ENCODE measurements at regions not wholly inside any gene's neighbourhood (a gene's known extent, or its start where the extent isn't known, plus 50 kb on each side); places are given as distances from the start of the nearest gene placed in this dataset.

- no peak overlapping the region for H3K9ac ChIP-seq (ENCODE audit: insufficient read depth in 1 of 2, low read length in 2 of 2)
- peak in 2 of 3 donors; percentile 59 to 74 for DNase-seq
These were observed 159.0 kb upstream of the HAAO start for GRCh38 chr2:42951263-42951938.

GRCh38 chr2:42949125-42949524, 156.7 kb upstream of the HAAO start:
- ATAC-seq (ENCODE audit: insufficient read depth, low FRiP score) (no peak), DNase-seq (peak in 2 of 3 donors; percentile 55 to 67)
- Histone ChIP-seq H3K27ac (ENCODE audit: low read depth in 1 of 2, low read length in 1 of 2) (no peak overlapping the region), H3K4me3 (no peak overlapping the region), H3K36me3 (ENCODE audit: control insufficient read depth in 4 of 4, insufficient read depth in 4 of 4, low read length in 4 of 4) (no peaks in the 10 kb centered on the region), H3K9ac (ENCODE audit: insufficient read depth in 1 of 2, low read length in 2 of 2) (no peak overlapping the region), H3K9me3 (ENCODE audit: control insufficient read depth in 4 of 4, insufficient read depth in 3 of 4, low read length in 3 of 4) (no peaks in the 10 kb centered on the region), H3K27me3 (ENCODE audit: control insufficient read depth in 3 of 3, insufficient read depth in 3 of 3, low read length in 2 of 3) (no peaks in the 10 kb centered on the region), H3K4me1 (ENCODE audit: control insufficient read depth in 5 of 5, insufficient read depth in 5 of 5, low read length in 5 of 5) (peaks cover 0 to 19% (median 4%) of the 10 kb centered on the region in 5 donors)
- 32 to 54% methylated on average over 6 of the region's 6 CpGs for WGBS, 2 donors
- TF ChIP-seq CTCF (IDR thresholded peaks at IDR 0.05; ENCODE audit: control extremely low read depth, extremely low read depth): no peak

More at GRCh38 chr2:42951263-42951938, 159.0 kb upstream of the HAAO start:
- Histone ChIP-seq H3K27me3 (ENCODE audit: control insufficient read depth in 3 of 3, insufficient read depth in 3 of 3, low read length in 2 of 3) (no peaks in the 10 kb centered on the region), H3K9me3 (ENCODE audit: control insufficient read depth in 4 of 4, insufficient read depth in 3 of 4, low read length in 3 of 4) (no peaks in the 10 kb centered on the region), H3K4me3 (no peak overlapping the region), H3K36me3 (ENCODE audit: control insufficient read depth in 4 of 4, insufficient read depth in 4 of 4, low read length in 4 of 4) (no peaks in the 10 kb centered on the region), H3K4me1 (ENCODE audit: control insufficient read depth in 5 of 5, insufficient read depth in 5 of 5, low read length in 5 of 5) (peaks cover 0 to 24% (median 4%) of the 10 kb centered on the region in 5 donors), H3K27ac (ENCODE audit: low read depth in 1 of 2, low read length in 1 of 2) (peak overlapping the region in 1 of 2 donors; percentile 69)
- no peak for TF ChIP-seq CTCF (IDR thresholded peaks at IDR 0.05; ENCODE audit: control extremely low read depth, extremely low read depth)
- ATAC-seq (ENCODE audit: insufficient read depth, low FRiP score): no peak
- 52 to 58% methylated on average over 8 of the region's 8 CpGs for WGBS, 2 donors

GRCh38 chr2:42947809-42948600, 155.6 kb upstream of the HAAO start:
- no peak for TF ChIP-seq CTCF (IDR thresholded peaks at IDR 0.05; ENCODE audit: control extremely low read depth, extremely low read depth)
- no peak for ATAC-seq (ENCODE audit: insufficient read depth, low FRiP score)
- Histone ChIP-seq H3K27me3 (ENCODE audit: control insufficient read depth in 3 of 3, insufficient read depth in 3 of 3, low read length in 2 of 3) (no peaks in the 10 kb centered on the region), H3K36me3 (ENCODE audit: control insufficient read depth in 4 of 4, insufficient read depth in 4 of 4, low read length in 4 of 4) (no peaks in the 10 kb centered on the region), H3K27ac (ENCODE audit: low read depth in 1 of 2, low read length in 1 of 2) (no peak overlapping the region), H3K9me3 (ENCODE audit: control insufficient read depth in 4 of 4, insufficient read depth in 3 of 4, low read length in 3 of 4) (no peaks in the 10 kb centered on the region), H3K9ac (ENCODE audit: insufficient read depth in 1 of 2, low read length in 2 of 2) (no peak overlapping the region), H3K4me1 (ENCODE audit: control insufficient read depth in 5 of 5, insufficient read depth in 5 of 5, low read length in 5 of 5) (peaks cover 0 to 15% (median 4%) of the 10 kb centered on the region in 5 donors), H3K4me3 (no peak overlapping the region)
- DNase-seq: no peak
- 64 to 89% methylated on average over 2 of the region's 2 CpGs for WGBS, 2 donors
